A549 (cell line): ENCODE measurements at regions not wholly inside any gene's neighbourhood (a gene's known extent, or its start where the extent isn't known, plus 50 kb on each side); places are given as distances from the start of the nearest gene placed in this dataset.

Experiments used
- MAX ChIP-seq: IDR thresholded peaks from 2 replicates; pipeline ENCODE4 v1.6.1; 2012
- NPAS2 ChIP-seq: fragments of 250-450 bp; sonication (Bioruptor Pico); IDR thresholded peaks from 2 replicates; pipeline ENCODE4 v1.8.0; 2022; ENCODE audit warnings: mild to moderate bottlenecking, moderate library complexity, borderline replicate concordance
- NR3C1 ChIP-seq: fragments of >200 bp; sonication (Bioruptor Twin); formaldehyde crosslinking; IDR thresholded peaks from 3 replicates; pipeline ENCODE4 v1.6.1; 2017
- POLR2A ChIP-seq: IDR thresholded peaks from 2 replicates; pipeline ENCODE4 v1.6.1; 2012; ENCODE audit warnings: mild to moderate bottlenecking, low read length
- POLR2AphosphoS2 ChIP-seq: conservative IDR thresholded peaks from 2 replicates; pipeline ENCODE4 v1.6.1; 2012; ENCODE audit warnings: low read length, improper control_type of control experiment, inconsistent platforms
- RCOR1 ChIP-seq: fragments of 150-350 bp; IDR thresholded peaks from 2 replicates; pipeline ENCODE4 v1.6.1; 2014; ENCODE audit warnings: antibody characterized with exemption, low read length, low read depth
- RFX5 ChIP-seq: fragments of 450-650 bp; IDR thresholded peaks from 2 replicates; pipeline ENCODE4 v1.7.1; 2014; ENCODE audit warnings: antibody characterized with exemption, mild to moderate bottlenecking, moderate library complexity
- SMC3 ChIP-seq: fragments of >200 bp; sonication (Bioruptor Twin); formaldehyde crosslinking; IDR thresholded peaks from 3 replicates; pipeline ENCODE4 v1.6.1; 2018; ENCODE audit warnings: inconsistent platforms
- ZFP36 ChIP-seq: fragments of 450-650 bp; IDR thresholded peaks from 2 replicates; pipeline ENCODE4 v1.6.1; 2014; ENCODE audit warnings: borderline replicate concordance; ENCODE audit not compliant: partially characterized antibody
- TF ChIP-seq, protein P1 (sequence below): fragments of >200 bp; sonication (Bioruptor Twin); formaldehyde crosslinking; IDR thresholded peaks from 3 replicates; pipeline ENCODE4 v1.5.1; 2016
- TF ChIP-seq, protein P2 (sequence below): IDR thresholded peaks from 2 replicates; pipeline ENCODE4 v1.6.1; 2012
- TF ChIP-seq, protein P3 (sequence below): IDR thresholded peaks from 2 replicates; pipeline ENCODE4 v1.6.1; 2012; ENCODE audit warnings: low read depth, borderline replicate concordance

DNA sequence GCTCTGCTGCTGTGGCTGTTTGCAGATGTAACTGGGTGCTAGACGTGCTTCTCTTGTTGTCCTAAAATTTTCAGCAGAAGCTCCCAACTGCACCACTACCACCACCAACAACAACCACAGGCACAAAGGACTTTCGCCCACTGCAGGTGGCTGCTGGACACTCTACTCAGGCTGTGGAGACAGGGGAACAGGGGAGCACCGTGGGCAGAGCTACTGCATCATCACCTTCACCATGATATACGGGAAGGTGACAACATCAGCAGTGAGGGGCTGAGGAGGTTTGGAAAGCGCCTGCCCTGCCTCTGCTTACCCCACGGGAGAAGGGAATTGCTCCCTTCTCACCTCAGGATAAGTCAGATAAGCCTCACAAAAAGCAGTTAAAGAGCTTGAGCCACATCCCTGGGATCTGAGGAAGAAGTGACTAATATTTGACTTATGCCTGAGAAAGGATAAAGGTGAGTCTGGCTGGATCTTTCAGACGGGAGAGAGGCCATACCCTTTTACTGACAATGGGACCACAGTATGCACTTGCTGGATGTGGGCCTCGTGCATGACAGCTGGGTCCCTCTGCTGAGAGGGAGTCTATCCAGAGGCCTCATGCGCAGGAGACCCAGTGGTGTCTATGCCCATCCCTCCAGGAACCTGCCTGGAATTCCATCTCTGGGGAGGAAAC lies 217.6 kb downstream of the KLF6 start:
- no peak for TF ChIP-seq NR3C1
- TF ChIP-seq, protein P1, sequence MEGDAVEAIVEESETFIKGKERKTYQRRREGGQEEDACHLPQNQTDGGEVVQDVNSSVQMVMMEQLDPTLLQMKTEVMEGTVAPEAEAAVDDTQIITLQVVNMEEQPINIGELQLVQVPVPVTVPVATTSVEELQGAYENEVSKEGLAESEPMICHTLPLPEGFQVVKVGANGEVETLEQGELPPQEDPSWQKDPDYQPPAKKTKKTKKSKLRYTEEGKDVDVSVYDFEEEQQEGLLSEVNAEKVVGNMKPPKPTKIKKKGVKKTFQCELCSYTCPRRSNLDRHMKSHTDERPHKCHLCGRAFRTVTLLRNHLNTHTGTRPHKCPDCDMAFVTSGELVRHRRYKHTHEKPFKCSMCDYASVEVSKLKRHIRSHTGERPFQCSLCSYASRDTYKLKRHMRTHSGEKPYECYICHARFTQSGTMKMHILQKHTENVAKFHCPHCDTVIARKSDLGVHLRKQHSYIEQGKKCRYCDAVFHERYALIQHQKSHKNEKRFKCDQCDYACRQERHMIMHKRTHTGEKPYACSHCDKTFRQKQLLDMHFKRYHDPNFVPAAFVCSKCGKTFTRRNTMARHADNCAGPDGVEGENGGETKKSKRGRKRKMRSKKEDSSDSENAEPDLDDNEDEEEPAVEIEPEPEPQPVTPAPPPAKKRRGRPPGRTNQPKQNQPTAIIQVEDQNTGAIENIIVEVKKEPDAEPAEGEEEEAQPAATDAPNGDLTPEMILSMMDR = no peak
- TF ChIP-seq POLR2AphosphoS2 = no peak
- TF ChIP-seq POLR2A = no peak
- no peak for TF ChIP-seq MAX
- TF ChIP-seq SMC3 = no peak
- no peak for TF ChIP-seq NPAS2
- TF ChIP-seq, protein P2, sequence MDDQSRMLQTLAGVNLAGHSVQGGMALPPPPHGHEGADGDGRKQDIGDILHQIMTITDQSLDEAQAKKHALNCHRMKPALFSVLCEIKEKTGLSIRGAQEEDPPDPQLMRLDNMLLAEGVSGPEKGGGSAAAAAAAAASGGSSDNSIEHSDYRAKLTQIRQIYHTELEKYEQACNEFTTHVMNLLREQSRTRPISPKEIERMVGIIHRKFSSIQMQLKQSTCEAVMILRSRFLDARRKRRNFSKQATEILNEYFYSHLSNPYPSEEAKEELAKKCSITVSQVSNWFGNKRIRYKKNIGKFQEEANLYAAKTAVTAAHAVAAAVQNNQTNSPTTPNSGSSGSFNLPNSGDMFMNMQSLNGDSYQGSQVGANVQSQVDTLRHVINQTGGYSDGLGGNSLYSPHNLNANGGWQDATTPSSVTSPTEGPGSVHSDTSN = no peak
- no peak for TF ChIP-seq RCOR1
- no peak for TF ChIP-seq ZFP36
- TF ChIP-seq, protein P3, sequence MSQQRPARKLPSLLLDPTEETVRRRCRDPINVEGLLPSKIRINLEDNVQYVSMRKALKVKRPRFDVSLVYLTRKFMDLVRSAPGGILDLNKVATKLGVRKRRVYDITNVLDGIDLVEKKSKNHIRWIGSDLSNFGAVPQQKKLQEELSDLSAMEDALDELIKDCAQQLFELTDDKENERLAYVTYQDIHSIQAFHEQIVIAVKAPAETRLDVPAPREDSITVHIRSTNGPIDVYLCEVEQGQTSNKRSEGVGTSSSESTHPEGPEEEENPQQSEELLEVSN = no peak
- no peak for TF ChIP-seq RFX5
